ENCODE measurements at regions not wholly inside any gene's neighbourhood (a gene's known extent, or its start where the extent isn't known, plus 50 kb on each side); places are given as distances from the start of the nearest gene placed in this dataset.

- no peak for TF ChIP-seq CTCF (IDR thresholded peaks at IDR 0.05)
- no peak for TF ChIP-seq POLR2A (IDR thresholded peaks at IDR 0.05)
Observed at GRCh38 chr5:2917524-2917923, 166.0 kb upstream of the IRX2 start.

All from thyroid gland (tissue), 4 donors.